Activated T-cell treated with anti-CD3 and anti-CD28 coated beads, Interleukin-2, amount 50 U/mL, for 24 hours (primary cell): ENCODE measurements at regions not wholly inside any gene's neighbourhood (a gene's known extent, or its start where the extent isn't known, plus 50 kb on each side); places are given as distances from the start of the nearest gene placed in this dataset.

Experiments used
- DNase-seq: peaks from one replicate; pipeline ENCODE4 v3.0.0-alpha.2; 2020
- H3K27ac Mint-ChIP-seq: 2 replicates; pipeline ENCODE4 v1.8.0; 2020; ENCODE audit warnings: mild to moderate bottlenecking, mixed read lengths
- H3K27me3 Mint-ChIP-seq: 2 replicates; pipeline ENCODE4 v1.8.0; 2020; ENCODE audit warnings: mixed read lengths
- H3K36me3 Mint-ChIP-seq: 2 replicates; pipeline ENCODE4 v1.8.0; 2020; ENCODE audit warnings: low read depth, mixed read lengths
- H3K4me1 Mint-ChIP-seq: 2 replicates; pipeline ENCODE4 v1.8.0; 2020; ENCODE audit warnings: low read depth, mixed read lengths
- H3K4me3 Mint-ChIP-seq: 2 replicates; pipeline ENCODE4 v1.8.0; 2020; ENCODE audit warnings: mild to moderate bottlenecking, moderate library complexity, mixed read lengths
- H3K9me3 Mint-ChIP-seq: 2 replicates; pipeline ENCODE4 v1.8.0; 2020; ENCODE audit warnings: mixed read lengths

- Mint-ChIP-seq H3K36me3 (no peaks in the 10 kb centered on the region), H3K4me3 (no peak overlapping the region), H3K27ac (peak overlapping the region; percentile 31), H3K27me3 (peaks cover 10% of the 10 kb centered on the region), H3K4me1 (no peaks in the 10 kb centered on the region), H3K9me3 (no peaks in the 10 kb centered on the region)
- DNase-seq, result no peak
Observed at GRCh38 chr1:30541721-30542485, 181.5 kb downstream of the MATN1 start.

- no peak for DNase-seq
- H3K4me3 Mint-ChIP-seq, result no peak overlapping the region
- H3K36me3 Mint-ChIP-seq, result no peaks in the 10 kb centered on the region
- peaks cover 10% of the 10 kb centered on the region for H3K27me3 Mint-ChIP-seq
- H3K27ac Mint-ChIP-seq, result no peak overlapping the region
- H3K4me1 Mint-ChIP-seq, result no peaks in the 10 kb centered on the region
- H3K9me3 Mint-ChIP-seq, result no peaks in the 10 kb centered on the region
Observed at GRCh38 chr1:30540611-30541192, 182.7 kb downstream of the MATN1 start.

GRCh38 chr1:30539884-30540283, 183.5 kb downstream of the MATN1 start:
- no peak for DNase-seq
- Mint-ChIP-seq H3K9me3 (no peaks in the 10 kb centered on the region), H3K27me3 (peaks cover 7% of the 10 kb centered on the region)

GRCh38 chr1:30538993-30539867, 184.2 kb downstream of the MATN1 start:
- DNase-seq, result no peak
- no peaks in the 10 kb centered on the region for H3K9me3 Mint-ChIP-seq
- H3K4me1 Mint-ChIP-seq, result no peaks in the 10 kb centered on the region
- peaks cover 3% of the 10 kb centered on the region for H3K27me3 Mint-ChIP-seq
- no peak overlapping the region for H3K27ac Mint-ChIP-seq
- H3K36me3 Mint-ChIP-seq, result no peaks in the 10 kb centered on the region
- no peak overlapping the region for H3K4me3 Mint-ChIP-seq

More at GRCh38 chr1:30539884-30540283, 183.5 kb downstream of the MATN1 start:
- no peak overlapping the region for H3K27ac Mint-ChIP-seq
- H3K4me3 Mint-ChIP-seq, result no peak overlapping the region
- H3K36me3 Mint-ChIP-seq, result no peaks in the 10 kb centered on the region
- no peaks in the 10 kb centered on the region for H3K4me1 Mint-ChIP-seq

DNA sequence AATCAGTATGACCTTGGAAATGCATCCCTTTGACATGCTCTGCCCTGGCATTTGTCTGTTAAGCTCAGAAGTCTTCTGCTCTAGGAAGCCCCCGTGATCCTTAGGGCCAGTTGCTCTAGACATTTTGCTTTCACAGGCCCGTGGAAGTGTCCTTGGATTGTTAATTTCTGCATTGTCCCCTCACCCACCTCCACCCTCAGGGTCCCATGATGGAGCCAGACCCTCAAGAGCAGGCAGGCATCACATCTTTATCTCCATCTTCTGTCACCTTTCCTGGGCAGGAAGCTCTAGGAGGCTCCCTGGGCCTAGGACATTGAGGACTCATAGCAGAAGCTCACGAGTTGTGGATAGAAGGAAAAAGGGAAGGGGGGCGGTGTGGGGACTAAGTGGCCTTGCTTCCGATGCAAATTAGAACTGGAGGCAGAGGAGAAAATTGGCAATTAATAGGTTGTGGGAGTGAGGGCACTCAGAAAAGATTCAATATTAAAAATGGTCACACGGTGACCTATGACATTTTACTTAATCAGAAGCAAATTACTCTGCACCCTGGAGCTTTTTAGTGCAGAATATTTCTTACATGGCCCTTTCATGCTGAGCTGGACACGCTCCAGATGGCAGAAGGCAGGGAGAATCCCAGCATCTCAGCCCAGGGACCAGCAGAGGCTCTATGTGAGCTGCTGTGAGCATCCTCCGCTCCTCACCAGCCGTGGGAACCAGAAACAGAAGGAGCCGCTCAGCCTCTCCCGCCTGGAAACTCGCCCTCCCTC, 185.0 kb downstream of the MATN1 start:
- no peaks in the 10 kb centered on the region for H3K9me3 Mint-ChIP-seq
- DNase-seq, result no peak
- H3K4me3 Mint-ChIP-seq, result no peak overlapping the region
- H3K36me3 Mint-ChIP-seq, result no peaks in the 10 kb centered on the region
- peaks cover 6% of the 10 kb centered on the region for H3K27me3 Mint-ChIP-seq
- no peak overlapping the region for H3K27ac Mint-ChIP-seq
- no peaks in the 10 kb centered on the region for H3K4me1 Mint-ChIP-seq

GRCh38 chr1:30537279-30537678, 186.1 kb downstream of the MATN1 start:
- H3K4me3 Mint-ChIP-seq, result no peak overlapping the region
- no peak for DNase-seq
- H3K27me3 Mint-ChIP-seq, result peaks cover 15% of the 10 kb centered on the region
- H3K27ac Mint-ChIP-seq, result no peak overlapping the region
- no peaks in the 10 kb centered on the region for H3K9me3 Mint-ChIP-seq
- no peaks in the 10 kb centered on the region for H3K4me1 Mint-ChIP-seq
- H3K36me3 Mint-ChIP-seq, result no peaks in the 10 kb centered on the region

DNA sequence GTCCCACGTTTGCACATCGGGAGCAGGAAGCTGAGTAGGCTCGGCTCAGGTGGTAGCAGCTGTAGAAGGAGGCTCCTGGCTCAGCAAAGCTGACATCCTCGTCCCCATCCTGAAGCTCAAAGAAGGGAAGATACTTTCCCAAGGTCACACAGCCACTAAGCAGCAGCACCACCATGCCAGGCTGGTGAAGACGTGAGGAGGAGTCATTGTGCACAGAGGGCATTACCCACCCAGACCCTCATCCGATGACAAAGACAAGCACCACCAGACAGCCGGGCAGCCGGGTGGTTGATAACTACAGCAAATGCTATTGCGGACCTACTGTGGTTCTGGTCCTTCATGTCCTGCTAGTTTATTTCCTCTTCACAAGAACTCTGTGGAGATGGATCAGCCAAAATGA, 186.9 kb downstream of the MATN1 start:
- H3K27ac Mint-ChIP-seq, result no peak overlapping the region
- no peak for DNase-seq
- H3K27me3 Mint-ChIP-seq, result peaks cover 12% of the 10 kb centered on the region

DNA sequence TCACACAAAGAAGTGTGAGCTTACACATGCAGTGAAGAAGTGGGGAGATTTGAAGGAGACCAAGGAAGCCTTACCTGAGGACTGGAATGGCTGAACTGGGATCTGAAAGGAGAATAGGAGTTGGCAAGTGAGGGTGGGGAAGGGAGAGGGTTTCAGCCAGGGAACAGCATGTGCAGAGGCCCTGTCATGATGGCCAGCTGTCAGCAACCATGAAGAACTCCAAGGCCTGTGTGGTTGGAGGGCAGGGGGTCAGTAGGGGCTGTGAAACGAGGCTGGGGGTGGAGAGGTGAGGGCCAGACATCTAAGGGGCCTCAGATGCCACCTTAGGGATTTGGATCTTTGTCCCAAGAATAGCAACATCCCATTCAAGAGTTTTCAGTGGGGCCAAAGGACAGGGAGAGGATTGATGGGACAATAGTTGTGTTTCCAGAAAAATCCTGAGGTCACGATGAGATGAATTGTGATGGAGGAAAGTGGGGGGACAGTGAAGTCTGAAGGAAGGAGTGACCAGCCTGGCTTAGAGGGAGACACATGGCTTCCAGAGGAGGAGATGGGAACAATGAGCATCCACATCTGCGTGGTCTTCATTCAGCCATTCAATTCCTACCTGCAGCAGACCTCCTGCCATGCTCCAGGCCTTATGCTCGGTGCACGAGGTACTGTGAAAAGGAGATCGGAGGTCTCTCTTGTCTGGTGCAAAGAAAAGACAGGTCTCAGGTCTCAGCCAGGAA, 187.6 kb downstream of the MATN1 start:
- no peak overlapping the region for H3K4me3 Mint-ChIP-seq
- H3K9me3 Mint-ChIP-seq, result no peaks in the 10 kb centered on the region
- no peak overlapping the region for H3K27ac Mint-ChIP-seq

More for the DNA sequence above, 186.9 kb downstream of the MATN1 start:
- Mint-ChIP-seq H3K9me3 (no peaks in the 10 kb centered on the region), H3K4me1 (no peaks in the 10 kb centered on the region), H3K36me3 (no peaks in the 10 kb centered on the region), H3K4me3 (no peak overlapping the region)

GRCh38 chr1:30534551-30534940, 188.8 kb downstream of the MATN1 start:
- H3K27me3 Mint-ChIP-seq, result peaks cover 12% of the 10 kb centered on the region
- H3K4me1 Mint-ChIP-seq, result no peaks in the 10 kb centered on the region
- DNase-seq, result no peak
- H3K36me3 Mint-ChIP-seq, result no peaks in the 10 kb centered on the region
- no peak overlapping the region for H3K27ac Mint-ChIP-seq
- no peaks in the 10 kb centered on the region for H3K9me3 Mint-ChIP-seq
- H3K4me3 Mint-ChIP-seq, result no peak overlapping the region

More for the DNA sequence above, 187.6 kb downstream of the MATN1 start:
- Mint-ChIP-seq H3K27me3 (peaks cover 12% of the 10 kb centered on the region), H3K4me1 (no peaks in the 10 kb centered on the region), H3K36me3 (no peaks in the 10 kb centered on the region)
- DNase-seq, result no peak

DNA sequence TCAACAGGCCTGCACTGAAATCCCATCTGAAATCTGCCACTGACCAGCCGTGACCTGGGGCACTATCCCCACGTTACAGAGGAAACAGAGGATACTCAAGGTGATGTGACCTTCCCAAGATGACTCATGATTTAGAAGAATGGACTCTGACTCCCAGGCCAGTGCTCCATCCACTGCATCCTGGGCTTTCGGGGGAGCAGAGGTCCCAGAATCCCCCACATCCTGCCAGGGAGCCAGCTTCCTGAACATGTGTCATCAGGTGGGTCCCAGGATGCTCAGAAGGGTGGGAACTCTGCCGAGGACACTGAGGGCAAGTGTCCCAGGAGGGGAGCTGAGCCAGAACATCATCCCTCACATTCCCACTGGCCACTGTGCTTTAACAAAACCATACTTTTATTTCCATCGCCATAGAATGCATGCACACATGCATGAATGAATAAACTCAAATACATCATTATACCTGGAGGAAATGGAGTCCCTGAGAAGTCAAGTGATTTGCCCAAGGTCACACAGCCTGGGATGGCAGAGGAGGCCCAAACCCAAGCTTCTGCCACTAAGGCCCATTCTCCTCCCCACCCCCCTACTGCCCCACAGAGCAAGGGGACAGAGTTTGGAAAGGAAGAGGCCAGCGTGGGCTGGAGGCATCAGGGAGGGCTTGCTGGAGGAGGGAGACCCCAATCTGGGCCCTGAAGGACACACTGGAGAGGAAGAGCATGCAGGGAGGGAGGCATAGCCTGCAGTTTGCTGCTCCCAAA, 189.4 kb downstream of the MATN1 start:
- H3K27me3 Mint-ChIP-seq, result peaks cover 12% of the 10 kb centered on the region
- H3K36me3 Mint-ChIP-seq, result no peaks in the 10 kb centered on the region
- no peaks in the 10 kb centered on the region for H3K9me3 Mint-ChIP-seq

GRCh38 chr1:30533141-30533540, 190.2 kb downstream of the MATN1 start:
- no peaks in the 10 kb centered on the region for H3K4me1 Mint-ChIP-seq

More for the DNA sequence above, 189.4 kb downstream of the MATN1 start:
- H3K4me1 Mint-ChIP-seq, result no peaks in the 10 kb centered on the region
- H3K4me3 Mint-ChIP-seq, result no peak overlapping the region
- DNase-seq, result no peak
- no peak overlapping the region for H3K27ac Mint-ChIP-seq

GRCh38 chr1:30532621-30533020, 190.8 kb downstream of the MATN1 start:
- Mint-ChIP-seq H3K4me3 (no peak overlapping the region), H3K9me3 (no peaks in the 10 kb centered on the region), H3K4me1 (no peaks in the 10 kb centered on the region), H3K27me3 (peaks cover 12% of the 10 kb centered on the region), H3K36me3 (no peaks in the 10 kb centered on the region), H3K27ac (no peak overlapping the region)
- DNase-seq, result no peak

More at GRCh38 chr1:30533141-30533540, 190.2 kb downstream of the MATN1 start:
- Mint-ChIP-seq H3K27me3 (peaks cover 12% of the 10 kb centered on the region), H3K4me3 (no peak overlapping the region), H3K36me3 (no peaks in the 10 kb centered on the region), H3K9me3 (no peaks in the 10 kb centered on the region), H3K27ac (no peak overlapping the region)
- no peak for DNase-seq

DNA sequence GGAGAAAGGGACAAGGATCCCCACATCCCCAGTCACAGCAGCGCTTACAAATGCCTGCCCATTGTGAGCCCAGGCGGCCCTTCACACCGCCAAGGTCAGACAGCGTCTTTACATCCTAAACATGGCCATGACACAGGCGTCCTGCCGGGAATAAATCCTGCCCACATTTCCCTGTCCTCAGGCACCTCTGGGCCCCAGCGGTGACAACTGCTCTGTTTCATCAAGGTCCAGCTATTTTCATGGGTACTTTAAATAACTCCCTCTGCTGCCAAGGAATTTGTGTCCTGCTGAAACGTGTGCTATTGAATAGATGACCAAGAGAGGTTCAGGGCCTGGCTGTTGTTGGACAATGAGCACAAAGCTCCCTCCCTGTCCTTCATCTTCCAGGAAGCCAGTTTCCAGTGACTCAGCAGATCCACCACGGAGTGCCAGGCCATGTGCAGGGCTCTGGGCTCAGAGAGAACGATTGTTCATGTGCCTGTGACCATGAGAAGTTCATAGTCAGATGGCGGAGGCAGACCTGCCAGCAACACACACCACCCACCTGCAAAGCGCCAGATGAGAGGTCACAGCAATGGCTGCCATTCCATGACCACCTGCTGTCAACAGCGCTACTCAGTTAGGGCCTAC, 195.8 kb downstream of the MATN1 start:
- Mint-ChIP-seq H3K9me3 (no peaks in the 10 kb centered on the region), H3K4me1 (no peaks in the 10 kb centered on the region), H3K36me3 (no peaks in the 10 kb centered on the region), H3K27me3 (peaks cover 29% of the 10 kb centered on the region), H3K4me3 (no peak overlapping the region), H3K27ac (no peak overlapping the region)
- no peak for DNase-seq
